HUDEP-2 (cell line): ENCODE measurements at regions not wholly inside any gene's neighbourhood (a gene's known extent, or its start where the extent isn't known, plus 50 kb on each side); places are given as distances from the start of the nearest gene placed in this dataset.
"Not testable (repeated sequence)": the region's sequence is repeated elsewhere in the genome, so short reads cannot be mapped to it uniquely, and the experiment has no call there.

ENCODE experiments used
- DNase-seq, 76 experiments: peaks; one replicate each; lab custom pipeline; 2025; ENCODE audit not compliant: unreplicated experiment in 76 of 76; lab: John Stamatoyannopoulos, UW

DNA sequence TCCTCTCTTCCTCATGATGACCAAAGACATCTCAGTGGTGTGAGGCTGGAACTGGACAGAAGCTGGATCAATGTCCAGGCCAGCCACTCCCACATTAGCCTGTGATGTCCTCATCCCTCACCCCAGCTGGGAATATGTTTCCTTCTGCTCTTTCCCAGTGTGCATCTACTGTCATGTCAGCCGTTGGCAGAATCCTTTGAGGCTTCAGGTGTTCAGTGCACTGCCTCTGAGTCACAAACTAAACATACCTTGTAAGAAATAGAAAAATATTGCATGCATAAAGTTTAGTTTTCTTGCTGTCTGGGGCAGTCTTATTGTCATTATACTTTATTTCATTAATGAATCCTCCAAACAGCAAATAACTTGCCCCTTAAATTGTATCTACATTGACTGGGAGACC, 161.6 kb upstream of the RASGRP1 start:
- DNase-seq = no peak

DNA sequence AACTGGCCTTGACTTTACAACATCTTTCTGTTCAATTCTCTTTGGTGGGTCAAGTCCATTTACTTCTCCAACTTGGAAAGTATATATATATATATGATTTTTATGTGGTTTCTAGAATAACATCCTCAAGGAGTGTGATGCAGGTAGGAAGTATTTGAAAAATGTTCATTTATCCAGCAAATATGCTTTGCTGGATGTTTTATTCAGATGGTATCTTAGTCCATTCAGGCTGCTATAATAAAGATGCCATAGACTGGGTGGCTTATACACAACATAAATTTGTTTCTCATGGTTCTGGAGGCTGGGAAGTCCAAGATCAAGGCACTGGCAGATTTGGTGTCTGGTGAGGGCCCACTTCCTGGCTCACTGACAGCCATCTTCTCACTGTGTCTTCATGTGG, 168.7 kb upstream of the RASGRP1 start:
- DNase-seq = no peak

DNA sequence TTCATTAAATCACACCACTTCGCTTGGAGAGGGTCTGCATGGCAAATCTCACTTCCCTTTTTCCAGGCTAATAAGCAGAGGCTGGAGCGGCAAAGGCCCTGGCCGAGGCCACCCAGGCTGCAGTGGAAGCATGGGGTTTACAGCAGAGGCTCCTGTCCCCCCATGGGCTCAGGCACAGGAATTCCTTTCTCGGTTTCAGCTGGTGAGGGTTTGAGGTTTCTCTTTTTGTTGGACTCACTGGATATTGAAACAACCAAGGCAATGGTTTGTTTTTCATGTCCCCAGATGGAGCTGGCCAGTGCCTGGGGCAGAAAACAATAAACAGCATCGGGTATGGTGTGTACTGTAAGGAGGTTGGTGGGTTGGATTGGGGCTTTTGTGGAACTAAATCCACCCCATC, 175.6 kb upstream of the RASGRP1 start:
- no peak for DNase-seq

DNA sequence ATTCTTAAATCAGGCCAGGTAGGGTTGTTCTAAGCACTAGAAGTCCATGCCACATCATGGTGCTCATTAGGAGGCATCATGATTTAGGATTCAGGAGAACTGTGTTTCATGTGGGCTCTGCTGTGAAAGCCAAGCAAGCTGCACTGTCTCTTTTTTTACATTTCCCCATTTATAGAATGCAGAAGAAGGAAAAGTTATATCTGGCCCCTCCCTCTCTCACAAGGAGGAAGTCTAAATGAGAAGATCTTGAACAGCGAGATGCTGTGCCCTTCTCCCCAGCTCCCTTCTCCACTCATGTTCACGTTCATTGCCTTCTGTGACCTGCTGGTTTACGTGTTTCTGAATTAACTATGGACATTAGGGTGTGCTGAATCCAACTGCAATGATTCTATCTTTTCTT, 178.5 kb upstream of the RASGRP1 start:
- DNase-seq = no peak

DNA sequence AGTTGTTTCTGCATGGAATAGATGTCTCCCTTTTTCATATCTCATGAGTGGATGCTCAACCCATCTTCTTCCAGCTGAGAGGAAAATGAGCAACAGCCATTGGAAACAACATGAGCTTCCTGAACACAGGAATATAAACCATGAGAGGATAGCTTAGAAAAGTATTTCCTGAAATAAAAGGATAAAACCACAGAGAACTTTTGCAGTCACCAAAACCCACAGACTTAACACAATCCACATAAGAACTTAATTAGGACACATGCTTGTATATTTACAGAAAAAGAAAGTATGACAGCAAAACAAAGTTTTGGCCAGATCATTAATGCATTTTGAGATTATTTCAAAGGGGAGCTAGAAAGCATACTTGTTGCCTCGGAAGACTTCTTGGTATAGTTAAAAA, 180.5 kb upstream of the RASGRP1 start:
- no peak for DNase-seq

DNA sequence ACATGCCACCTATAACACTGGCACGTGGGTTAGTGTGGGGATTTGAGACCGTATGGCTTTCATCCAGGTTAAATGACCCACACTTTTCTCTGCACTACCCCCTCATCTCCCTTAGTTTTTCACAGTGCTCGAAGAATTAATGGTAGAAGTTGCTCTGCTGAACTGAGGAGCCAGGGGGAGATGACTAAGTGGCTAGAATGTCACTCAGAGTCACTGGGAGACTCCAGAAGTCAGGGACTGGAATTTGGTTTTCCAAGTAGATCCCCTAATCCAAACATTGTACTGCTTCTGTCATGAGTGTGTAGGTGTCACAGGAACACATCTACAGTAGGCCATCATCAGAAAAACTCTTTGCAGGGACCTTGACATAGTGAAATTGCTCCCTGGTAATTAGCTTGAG, 181.0 kb upstream of the RASGRP1 start:
- no peak for DNase-seq

DNA sequence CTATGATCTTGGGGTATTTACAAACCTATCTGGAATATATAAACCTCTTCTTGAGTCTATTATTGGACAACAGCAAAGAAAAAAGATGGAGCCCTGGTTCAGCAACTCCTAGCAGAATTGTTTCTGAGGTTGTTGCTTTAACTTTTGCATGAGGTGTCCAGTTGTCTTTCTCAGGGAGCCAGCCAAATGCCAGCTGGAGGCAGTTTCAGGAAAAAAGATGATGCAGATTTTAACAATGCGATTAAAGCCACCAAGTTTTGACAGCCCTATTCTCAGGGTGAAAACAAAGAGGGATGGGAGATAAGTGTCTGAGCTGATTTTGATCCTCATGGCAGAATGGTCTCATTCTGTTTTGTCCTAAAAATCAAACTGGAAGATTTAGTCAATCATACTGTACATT, 181.6 kb upstream of the RASGRP1 start:
- DNase-seq = no peak

DNA sequence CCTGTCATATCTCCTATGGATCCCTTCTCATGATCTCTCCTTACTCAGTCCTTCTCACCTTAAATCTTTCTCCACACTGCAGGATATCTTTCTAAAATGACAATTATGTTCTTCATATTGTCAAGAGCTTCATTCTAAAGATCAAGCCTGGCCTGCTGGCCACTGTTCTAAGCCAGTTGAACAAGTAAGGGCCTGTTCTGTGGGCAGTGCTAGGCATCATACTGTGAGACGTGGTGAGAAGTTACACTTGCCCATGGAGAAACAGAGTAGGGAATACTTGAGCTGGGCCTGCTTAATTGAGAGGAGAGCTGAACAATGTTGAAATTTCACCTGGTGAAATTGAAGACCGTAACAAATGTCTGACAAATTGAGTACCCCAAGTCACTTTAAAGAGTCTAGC, 184.1 kb upstream of the RASGRP1 start:
- DNase-seq = no peak

DNA sequence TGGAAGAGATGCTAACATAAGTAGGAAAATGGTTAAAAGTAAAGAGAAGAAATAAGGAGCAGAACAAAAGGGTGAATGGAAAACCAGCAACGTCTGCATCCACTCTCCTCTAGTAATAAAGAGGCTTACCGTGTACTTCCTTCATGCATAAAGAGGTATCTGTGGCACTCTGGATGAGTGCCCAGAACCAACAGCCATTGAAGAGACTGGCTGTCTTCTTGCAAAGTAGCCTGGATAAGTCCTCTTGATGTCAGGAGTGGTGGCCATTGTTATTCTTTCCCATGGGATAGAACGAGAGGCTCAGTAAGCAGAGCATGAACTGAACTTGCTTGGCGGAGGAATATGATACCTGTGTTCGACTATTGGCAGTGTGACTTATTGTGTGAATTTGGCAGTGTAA, 186.2 kb upstream of the RASGRP1 start:
- no peak for DNase-seq

DNA sequence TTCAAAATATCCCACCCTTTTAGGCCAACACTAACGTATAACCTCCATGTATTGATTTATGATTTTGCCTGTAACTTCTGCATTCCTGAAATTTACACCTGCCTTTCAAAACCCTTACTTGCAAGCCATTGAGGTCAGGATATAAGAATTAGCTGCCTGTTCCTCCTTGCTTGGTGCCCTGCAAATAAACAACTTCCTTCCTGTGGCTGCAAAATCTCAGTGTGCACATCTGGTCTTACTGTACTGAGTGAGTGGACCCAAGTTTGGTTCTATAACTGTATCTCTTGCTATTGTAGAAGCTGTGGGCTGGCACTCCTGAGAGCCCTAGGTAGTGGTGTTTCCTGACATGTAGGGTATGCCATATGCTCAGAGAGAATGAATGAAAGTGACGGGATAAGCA, 191.1 kb upstream of the RASGRP1 start:
- DNase-seq = no peak

DNA sequence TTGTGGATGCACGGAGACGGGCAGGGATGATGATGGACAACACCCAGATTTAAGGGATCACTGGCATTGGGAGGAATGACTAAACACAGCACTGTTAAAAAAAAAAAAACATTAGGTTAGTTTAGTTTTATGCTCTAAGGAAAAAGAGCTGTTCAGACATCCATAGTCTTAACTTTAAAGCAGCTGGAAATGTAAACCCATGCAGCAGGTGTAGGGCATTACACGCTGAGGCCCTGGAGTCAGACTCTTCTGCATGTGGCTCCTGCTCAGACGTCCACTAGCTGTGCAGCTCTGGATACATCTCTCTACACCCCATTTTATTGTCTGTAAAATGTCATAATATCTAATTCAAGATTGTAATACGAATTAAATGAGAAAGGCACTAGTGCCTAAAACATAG, 191.8 kb upstream of the RASGRP1 start:
- no peak for DNase-seq

DNA sequence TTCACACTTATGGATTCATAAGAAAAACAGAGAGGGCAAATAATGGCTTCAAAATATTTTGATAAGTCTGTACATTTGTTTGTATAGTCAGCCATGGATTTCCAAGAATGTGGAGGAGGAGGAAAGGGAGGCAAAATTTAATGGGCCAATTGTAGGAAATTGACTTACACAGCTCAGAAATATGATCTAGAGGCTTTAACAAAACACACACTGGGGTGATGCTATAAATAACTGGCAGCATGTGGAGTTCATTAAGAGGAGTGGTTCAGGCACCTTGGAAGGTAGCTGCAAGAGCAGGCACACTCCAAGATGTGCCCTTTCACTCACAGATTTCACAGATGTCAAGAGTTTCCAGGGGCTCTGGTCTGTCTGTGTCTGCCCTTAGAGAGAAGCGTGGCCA, 193.4 kb upstream of the RASGRP1 start:
- DNase-seq = no peak

DNA sequence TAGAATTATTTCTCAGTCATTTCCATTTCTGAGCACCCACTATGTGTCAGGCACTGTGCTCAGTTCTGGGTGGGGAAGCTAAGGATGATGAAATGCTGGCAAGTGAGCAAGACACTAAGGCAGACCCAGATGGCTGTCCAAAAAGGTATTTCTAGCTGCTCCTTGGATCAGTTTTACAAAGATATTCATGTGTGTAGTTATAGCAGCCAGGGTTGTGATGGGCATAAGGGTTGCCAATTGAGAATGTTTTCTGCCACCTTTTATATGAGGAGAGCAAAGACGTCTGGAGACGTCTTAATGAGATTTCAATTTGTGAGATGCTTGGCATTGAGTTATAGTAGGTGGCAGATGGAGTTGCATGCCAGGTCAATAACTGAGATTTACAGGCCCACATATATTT, 197.1 kb upstream of the RASGRP1 start:
- no peak for DNase-seq

DNA sequence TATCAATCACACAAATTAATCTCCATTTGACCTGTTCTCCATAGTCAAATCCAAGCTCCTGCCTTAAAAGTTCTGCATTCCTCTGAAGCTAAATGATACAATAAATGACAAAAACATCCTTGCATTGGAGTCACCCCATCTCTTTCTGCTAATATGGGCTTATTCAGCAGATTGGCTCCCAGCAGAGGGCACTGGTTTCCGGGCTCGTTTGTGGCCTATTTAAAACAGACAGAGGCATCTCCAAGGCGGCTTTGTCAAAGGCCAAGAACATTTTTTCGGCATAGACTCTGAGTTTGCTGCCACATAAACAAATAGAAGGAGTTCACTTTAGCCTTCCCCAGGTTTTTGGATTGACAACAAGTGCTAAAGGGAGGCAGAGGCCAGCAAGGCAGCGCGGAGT, 204.4 kb upstream of the RASGRP1 start:
- DNase-seq = no peak

DNA sequence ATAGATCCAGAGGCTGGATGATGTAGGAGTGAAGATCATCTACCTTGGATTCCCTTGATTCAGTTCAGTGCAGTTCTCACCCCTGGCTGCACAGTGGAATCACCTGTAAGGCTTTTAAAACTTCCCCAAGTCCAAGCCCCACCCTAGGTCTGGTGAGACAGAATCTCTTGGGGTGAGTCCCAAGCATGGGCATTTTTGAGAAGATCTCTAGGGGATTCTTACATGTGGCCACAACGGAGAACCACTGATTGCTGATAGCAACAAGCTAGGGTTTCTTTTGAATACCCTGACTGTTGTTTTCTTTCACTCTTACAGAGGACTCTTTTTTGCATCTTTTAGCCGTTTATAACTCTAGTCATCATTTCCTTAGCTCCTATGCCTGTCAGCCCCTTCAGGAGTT, 204.9 kb upstream of the RASGRP1 start:
- DNase-seq = no peak

DNA sequence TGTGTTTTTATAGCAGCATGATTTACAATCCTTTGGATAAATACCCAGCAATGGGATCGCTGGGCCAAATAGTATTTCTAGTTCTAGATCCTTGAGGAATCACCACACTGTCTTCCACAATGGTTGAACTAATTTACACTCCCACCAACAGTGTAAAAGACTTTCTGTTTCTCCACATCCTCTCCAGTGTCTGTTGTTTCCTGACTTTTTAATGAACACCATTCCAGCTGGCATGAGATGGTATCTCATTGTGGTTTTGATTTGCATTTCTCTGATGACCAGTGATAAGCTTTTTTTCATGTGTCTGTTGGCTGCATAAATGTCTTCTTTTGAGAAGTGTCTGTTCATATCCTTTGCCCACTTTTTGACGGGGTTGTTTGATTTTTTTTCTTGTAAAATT, 209.5 kb upstream of the RASGRP1 start:
- DNase-seq = not testable (repeated sequence)

DNA sequence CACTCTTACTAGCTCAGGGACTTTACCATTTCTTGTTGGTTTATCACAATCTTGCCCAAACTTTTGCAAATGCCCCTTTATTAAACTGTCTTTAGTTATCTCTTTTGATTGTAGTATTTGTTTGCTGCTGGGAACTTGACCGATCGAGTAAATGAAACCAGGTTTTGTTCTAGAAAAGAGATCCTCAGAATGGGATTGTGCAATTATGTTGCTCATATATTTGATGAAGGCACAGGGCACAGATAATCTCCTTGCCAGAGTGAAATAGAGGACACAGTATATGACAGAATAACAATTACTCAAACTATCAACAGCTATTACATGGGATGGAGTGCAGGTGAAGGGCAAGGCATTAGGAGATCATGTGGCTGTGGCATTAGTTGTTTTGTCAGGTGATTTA, 216.6 kb upstream of the RASGRP1 start:
- DNase-seq = no peak

DNA sequence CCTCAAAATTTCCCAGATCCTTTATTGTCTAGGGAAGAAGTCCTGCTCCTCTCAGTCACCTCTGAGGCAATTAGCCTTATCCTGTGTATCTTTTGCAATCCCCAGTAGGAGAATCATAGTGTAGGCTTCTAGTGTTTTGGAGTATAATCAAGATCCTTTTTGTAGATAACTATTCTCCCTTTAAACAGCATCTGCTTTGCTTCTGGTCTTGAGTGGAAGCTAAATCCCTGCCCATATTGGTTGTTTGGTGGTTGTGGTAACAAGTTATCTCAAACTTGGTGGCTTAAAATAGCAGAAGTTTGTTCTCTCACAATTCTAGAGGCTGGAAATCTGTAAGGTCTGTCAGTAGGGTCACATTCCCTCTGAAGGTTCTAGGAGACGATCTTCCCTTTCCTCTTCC, 217.5 kb upstream of the RASGRP1 start:
- no peak for DNase-seq

DNA sequence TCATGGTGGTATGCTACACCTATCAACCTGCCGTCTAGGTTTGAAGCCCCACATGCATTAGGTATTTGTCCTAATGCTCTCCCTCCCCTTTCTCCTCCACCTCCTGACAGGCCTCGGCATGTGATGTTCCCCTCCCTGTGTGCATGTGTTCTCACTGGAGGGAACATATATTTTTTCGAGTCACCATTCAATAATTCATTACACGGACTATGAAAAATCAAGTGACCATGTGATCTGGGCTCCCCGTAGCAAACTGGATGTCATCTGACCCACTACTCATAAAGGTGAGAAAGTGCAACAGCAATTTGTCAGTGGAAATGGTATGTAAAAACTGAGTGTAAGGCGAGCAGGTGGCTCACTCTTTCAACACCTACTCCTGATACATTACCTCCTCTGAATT, 224.3 kb upstream of the RASGRP1 start:
- no peak for DNase-seq

DNA sequence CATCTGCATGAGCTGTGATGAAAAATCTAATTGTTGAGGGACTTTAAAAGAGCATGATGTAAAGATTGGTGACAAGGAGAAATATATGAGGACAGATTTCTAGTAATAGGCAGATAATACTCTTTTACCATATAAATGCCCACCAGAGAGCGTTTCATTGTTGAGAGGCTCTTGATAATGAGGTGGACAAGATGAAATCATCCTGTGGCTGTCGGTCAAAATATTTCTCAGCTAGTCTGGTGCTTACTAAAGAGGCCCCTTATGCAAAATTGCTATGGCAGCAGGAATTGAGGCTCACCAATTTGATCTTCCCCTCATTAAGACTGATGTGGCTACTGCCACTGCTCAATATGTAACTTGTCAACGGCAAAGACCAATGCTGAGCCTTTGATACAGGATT, 225.0 kb upstream of the RASGRP1 start:
- DNase-seq = no peak

DNA sequence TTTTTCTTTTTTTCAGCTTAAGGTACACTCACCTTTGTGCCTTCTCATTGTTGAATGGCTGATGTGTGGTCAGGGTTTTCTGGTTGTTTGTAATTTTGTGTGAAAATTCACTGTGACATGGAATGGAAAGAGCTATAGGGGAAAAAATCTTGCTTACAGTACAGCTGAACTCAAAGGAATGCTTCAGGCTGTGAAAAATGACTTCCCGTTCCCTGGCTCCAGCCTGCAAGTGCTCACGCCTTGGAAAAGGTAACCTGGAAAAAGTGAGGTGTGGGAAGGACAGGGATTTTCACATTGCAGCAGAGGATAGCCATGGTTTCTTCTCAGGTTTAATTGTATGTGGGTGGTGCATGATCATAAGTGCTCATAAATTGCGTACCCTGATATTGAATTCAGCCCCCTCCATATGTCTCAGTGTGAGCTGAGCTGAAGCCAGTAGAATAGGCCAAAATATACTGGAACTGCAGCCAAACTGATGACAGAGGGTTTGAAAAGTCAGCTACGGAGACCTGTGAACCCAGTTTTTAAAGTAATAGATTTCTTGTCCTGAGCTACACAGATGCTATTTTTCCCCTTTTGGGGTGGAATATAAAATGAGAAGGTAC, 228.7 kb upstream of the RASGRP1 start:
- no peak for DNase-seq

DNA sequence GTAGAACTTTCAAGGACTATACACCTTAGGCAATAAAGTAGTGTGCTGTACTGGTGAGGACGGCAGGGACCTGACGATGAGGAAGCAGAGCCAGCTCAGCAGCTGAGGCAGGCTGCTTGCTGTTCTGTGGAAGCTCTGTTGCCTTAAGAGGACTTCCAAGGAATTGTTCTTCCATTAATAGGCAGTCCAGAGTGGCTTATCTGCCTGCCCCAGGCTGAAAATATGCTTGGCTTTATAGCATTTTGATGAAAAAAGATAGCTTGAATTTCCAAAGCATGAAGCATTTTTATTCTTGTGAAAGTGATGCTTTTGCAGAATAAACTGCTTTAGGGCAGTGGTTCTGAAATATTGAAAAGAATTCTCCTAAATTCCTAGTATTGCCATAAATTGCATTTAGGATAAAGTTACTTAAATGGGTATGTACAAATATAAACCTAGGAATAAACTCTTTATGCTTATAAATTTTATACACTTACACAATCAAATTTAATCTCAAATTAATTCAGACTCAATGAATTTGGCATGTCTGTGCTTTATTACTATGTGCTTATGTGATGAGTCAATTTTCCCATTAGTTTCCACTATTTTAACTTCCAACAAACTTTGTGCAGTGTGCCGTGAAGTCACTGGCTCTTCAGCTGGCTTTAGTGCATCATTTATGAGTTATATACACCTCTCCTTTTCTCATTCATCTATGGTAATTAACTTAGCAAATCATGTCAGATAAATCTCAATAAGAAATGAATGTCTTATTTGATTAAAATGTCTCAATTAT, 231.0 kb upstream of the RASGRP1 start:
- no peak for DNase-seq

DNA sequence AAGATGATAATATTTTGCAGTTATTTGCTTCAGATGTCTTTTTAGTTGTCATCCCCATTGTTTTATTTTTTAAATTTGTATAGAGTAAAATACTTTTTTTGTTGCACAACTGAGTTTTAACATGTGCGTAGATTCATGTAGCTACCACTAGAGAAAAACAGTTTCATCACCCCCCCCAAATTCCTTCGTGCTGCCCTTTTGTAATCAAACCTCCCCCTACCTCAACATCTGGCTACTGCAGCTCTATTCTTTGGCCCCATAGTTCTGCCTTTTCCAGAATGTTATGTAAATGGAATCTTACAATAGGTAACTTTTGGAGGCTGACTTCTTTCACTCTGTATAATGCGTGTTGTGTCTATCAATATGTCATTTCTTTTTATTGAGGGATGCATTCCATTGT, 232.0 kb upstream of the RASGRP1 start:
- no peak for DNase-seq
